A549 (cell line): ENCODE measurements at regions not wholly inside any gene's neighbourhood (a gene's known extent, or its start where the extent isn't known, plus 50 kb on each side); places are given as distances from the start of the nearest gene placed in this dataset.

Source experiments
- ATAC-seq, 2 experiments: fragments of 200-7000 bp in 1 of 2; fragments of >200 bp in 1 of 2; cut with Nextera tagmentation in 1 of 2; cut with Tn5 transposase in 1 of 2; 3 replicates each; pipeline versions ENCODE4 v1.8.0 to v1.9.1; 2018 to 2020; ENCODE audit warnings: mild to moderate bottlenecking in 1 of 2, moderate library complexity in 1 of 2
- CTCF ChIA-PET: fragments of 300-600 bp; sonication (Branson Sonifier 250); formaldehyde crosslinking; extraction: SDS; loops from one replicate; lab custom pipeline; 2021; ENCODE audit warnings: antibody characterized with exemption, inconsistent platforms; lab: Yijun Ruan, JAX
- POLR2A ChIA-PET: fragments of 350-600 bp; formaldehyde crosslinking; extraction: SDS; loops from one replicate; lab custom pipeline; 2021; ENCODE audit warnings: antibody characterized with exemption, inconsistent platforms; lab: Yijun Ruan, JAX
- DNase-seq, 2 experiments: peaks; one replicate each; pipeline versions ENCODE4 v3.0.0 to v3.0.0-alpha.2; 2011 to 2016; ENCODE audit warnings: low read depth in 1 of 2, low spot score in 1 of 2
- FAIRE-seq: peaks from 2 replicates; lab custom pipeline; 2011; peaks lifted over from hg19 to GRCh38; lab: Jason Lieb, UNC
- H3K27ac ChIP-seq, 2 experiments: fragments of >200 bp; sonication (Bioruptor Twin); formaldehyde crosslinking; 3 replicates each; pipeline ENCODE4 v1.5.1; 2016 to 2017
- H3K4me1 ChIP-seq: fragments of >200 bp; sonication (Bioruptor Twin); formaldehyde crosslinking; 3 replicates; pipeline ENCODE4 v1.6.1; 2016
- H3K4me2 ChIP-seq: fragments of >200 bp; sonication (Bioruptor Twin); formaldehyde crosslinking; 3 replicates; pipeline ENCODE4 v1.6.1; 2016
- H3K4me3 ChIP-seq: fragments of >200 bp; sonication (Bioruptor Twin); formaldehyde crosslinking; 3 replicates; pipeline ENCODE4 v1.5.1; 2016
- H3K9me3 ChIP-seq: fragments of >200 bp; sonication (Bioruptor Twin); formaldehyde crosslinking; 3 replicates; pipeline ENCODE4 v1.6.1; 2016
- CBX8 ChIP-seq: fragments of 200-600 bp; sonication (generic); IDR thresholded peaks from 2 replicates; pipeline ENCODE4 v1.6.1; 2016
- EHMT2 ChIP-seq: fragments of 200-600 bp; sonication (generic); IDR thresholded peaks from 2 replicates; pipeline ENCODE4 v1.6.1; 2016; ENCODE audit warnings: antibody characterized with exemption, low read depth, mild to moderate bottlenecking, moderate library complexity
- ESRRA ChIP-seq: fragments of 150-350 bp; IDR thresholded peaks from 2 replicates; pipeline ENCODE4 v1.6.1; 2014; ENCODE audit warnings: mild to moderate bottlenecking, low read length, borderline replicate concordance
- FOSB ChIP-seq: fragments of 250-450 bp; sonication (Bioruptor Pico); IDR thresholded peaks from 2 replicates; pipeline ENCODE4 v1.5.0; 2020; ENCODE audit warnings: mild to moderate bottlenecking, moderate library complexity
- HDAC2 ChIP-seq: fragments of 200-600 bp; sonication (generic); IDR thresholded peaks from 2 replicates; pipeline ENCODE4 v1.6.1; 2016
- HEYL ChIP-seq: fragments of 250-450 bp; sonication (Bioruptor Pico); IDR thresholded peaks from 2 replicates; pipeline ENCODE4 v1.8.0; 2021; ENCODE audit warnings: mild to moderate bottlenecking, moderate library complexity
- HOXA7 ChIP-seq: fragments of 250-450 bp; sonication (Bioruptor Pico); IDR thresholded peaks from 2 replicates; pipeline ENCODE4 v1.5.0; 2020; ENCODE audit warnings: mild to moderate bottlenecking, moderate library complexity
- HOXB13 ChIP-seq: fragments of 250-450 bp; sonication (Bioruptor Pico); IDR thresholded peaks from 2 replicates; pipeline ENCODE4 v1.5.0; 2020; ENCODE audit warnings: low read depth, mild to moderate bottlenecking, moderate library complexity
- MAFK ChIP-seq: fragments of 450-650 bp; IDR thresholded peaks from 2 replicates; pipeline ENCODE4 v1.6.1; 2014; ENCODE audit not compliant: partially characterized antibody
- MAZ ChIP-seq: fragments of 150-350 bp; IDR thresholded peaks from 2 replicates; pipeline ENCODE4 v1.6.1; 2014; ENCODE audit warnings: antibody characterized with exemption, low read depth, low read length, borderline replicate concordance
- NR3C1 ChIP-seq: fragments of >200 bp; sonication (Bioruptor Twin); formaldehyde crosslinking; IDR thresholded peaks from 3 replicates; pipeline ENCODE4 v1.6.1; 2017
- RNF2 ChIP-seq: fragments of 200-600 bp; sonication (generic); IDR thresholded peaks from 2 replicates; pipeline ENCODE4 v1.6.1; 2016; ENCODE audit warnings: low read depth, mild to moderate bottlenecking, antibody characterized with exemption, moderate library complexity, borderline replicate concordance
- TFCP2L1 ChIP-seq: fragments of 250-450 bp; sonication (Bioruptor Pico); IDR thresholded peaks from 2 replicates; pipeline ENCODE4 v1.5.0; 2021; ENCODE audit warnings: mild to moderate bottlenecking
- TP53 ChIP-seq: fragments of 250-450 bp; sonication (Bioruptor Pico); IDR thresholded peaks from 2 replicates; pipeline ENCODE4 v1.5.0; 2021; ENCODE audit warnings: mild to moderate bottlenecking, moderate library complexity
- ZC3H11A ChIP-seq: fragments of 450-650 bp; IDR thresholded peaks from 2 replicates; pipeline ENCODE4 v1.6.1; 2014; ENCODE audit warnings: antibody characterized with exemption, mild to moderate bottlenecking
- ZFP36 ChIP-seq: fragments of 450-650 bp; IDR thresholded peaks from 2 replicates; pipeline ENCODE4 v1.6.1; 2014; ENCODE audit warnings: borderline replicate concordance; ENCODE audit not compliant: partially characterized antibody
- WGBS: methylation state at CpG from one replicate; pipeline ENCODE4 v1.1.6; 2017; ENCODE audit errors: missing lambda C conversion rate; 5-methylcytosine and 5-hydroxymethylcytosine counted together
- TF ChIP-seq, protein P1 (sequence below): IDR thresholded peaks from 2 replicates; pipeline ENCODE4 v1.6.1; 2012; ENCODE audit warnings: low read depth, borderline replicate concordance
- TF ChIP-seq, protein P2 (sequence below): IDR thresholded peaks from 2 replicates; pipeline ENCODE4 v1.6.1; 2012
- TF ChIP-seq, protein P3 (sequence below): fragments of 250-450 bp; sonication (Bioruptor Pico); IDR thresholded peaks from 2 replicates; pipeline ENCODE4 v1.5.0; 2021; ENCODE audit warnings: mild to moderate bottlenecking, moderate library complexity, borderline replicate concordance
- TF ChIP-seq, protein P4 (sequence below): fragments of >200 bp; sonication (Bioruptor Twin); formaldehyde crosslinking; IDR thresholded peaks from 2 replicates; pipeline ENCODE4 v1.6.1; 2016

DNA sequence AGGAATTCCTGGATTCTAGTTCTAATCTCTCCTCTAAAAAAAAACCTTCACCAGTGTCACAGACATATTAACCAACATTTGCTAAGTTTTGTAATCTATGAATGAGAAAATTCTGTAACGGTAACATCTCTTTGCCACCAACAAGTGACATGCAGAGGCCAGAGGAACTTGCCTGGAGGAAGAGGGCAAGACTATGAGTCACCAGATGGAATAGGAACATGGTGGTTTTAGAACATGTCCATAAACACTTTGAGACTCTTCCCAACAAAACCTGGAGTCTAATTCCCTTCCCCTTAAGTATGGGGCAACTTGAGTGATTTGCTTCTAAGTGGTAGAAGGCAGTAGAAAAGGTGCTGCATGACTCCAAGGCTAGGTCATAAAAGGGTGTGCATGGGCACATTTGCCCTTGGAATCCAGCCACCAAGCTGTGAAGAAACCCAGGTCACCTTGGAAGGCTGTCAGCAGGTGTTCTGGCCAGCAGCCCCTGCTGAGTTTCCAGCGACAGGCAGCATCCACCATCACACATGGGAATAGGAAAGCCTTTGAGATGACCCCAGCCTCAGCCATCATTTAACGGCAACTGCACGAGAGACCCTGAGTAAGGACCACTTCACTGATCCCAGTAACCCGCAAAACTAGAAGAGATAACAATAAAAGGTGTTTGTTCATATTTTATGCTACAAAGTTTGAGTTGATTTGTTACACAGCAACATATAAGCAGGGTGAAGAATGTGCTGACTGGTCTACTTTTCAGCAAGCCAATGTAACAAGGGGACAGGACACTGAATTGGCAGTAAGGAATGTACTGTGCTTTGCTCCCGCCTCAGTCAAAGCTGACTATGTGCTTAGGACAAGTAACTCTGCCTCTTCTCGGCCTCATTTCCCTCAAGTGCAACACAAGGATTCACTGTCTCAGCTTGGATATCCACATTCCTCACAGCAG, 90.6 kb downstream of the SKA1 start:
- no peak overlapping the region for H3K27ac ChIP-seq
- FAIRE-seq (no peak), ATAC-seq (no peak), DNase-seq (no peak)
- WGBS = 44% methylated on average over 7 of the region's 7 CpGs
- no peaks in the 10 kb centered on the region for H3K9me3 ChIP-seq
- POLR2A ChIA-PET = no interaction called here
- H3K4me3 ChIP-seq = no peak overlapping the region
- no peak overlapping the region for H3K4me2 ChIP-seq
- CTCF ChIA-PET = no interaction called here
- H3K4me1 ChIP-seq = no peaks in the 10 kb centered on the region
- TF ChIP-seq MAFK (peak; percentile 64), ZFP36 (no peak)
- TF ChIP-seq, all 56 proteins: peak for 1

DNA sequence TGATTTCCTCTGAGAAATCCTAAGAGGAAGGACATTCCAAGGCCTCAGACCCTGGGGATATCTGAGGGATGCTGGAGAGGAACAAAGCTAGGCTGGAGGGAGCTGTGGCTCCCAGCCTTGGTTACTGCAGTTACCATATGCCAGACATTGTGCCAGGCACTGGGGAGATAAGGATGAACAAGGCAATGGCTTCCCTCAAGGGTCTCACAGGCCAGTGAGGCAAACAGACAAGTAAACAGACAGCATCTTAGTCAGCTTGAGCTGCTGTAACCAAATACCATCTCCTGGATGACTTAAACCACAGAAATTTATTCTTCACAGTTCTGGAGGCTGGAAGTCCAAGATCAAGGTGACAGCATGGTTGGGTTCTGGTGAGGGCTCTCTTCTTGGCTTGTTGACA, 91.8 kb downstream of the SKA1 start:
- no peaks in the 10 kb centered on the region for H3K9me3 ChIP-seq
- CTCF ChIA-PET = no interaction called here

DNA sequence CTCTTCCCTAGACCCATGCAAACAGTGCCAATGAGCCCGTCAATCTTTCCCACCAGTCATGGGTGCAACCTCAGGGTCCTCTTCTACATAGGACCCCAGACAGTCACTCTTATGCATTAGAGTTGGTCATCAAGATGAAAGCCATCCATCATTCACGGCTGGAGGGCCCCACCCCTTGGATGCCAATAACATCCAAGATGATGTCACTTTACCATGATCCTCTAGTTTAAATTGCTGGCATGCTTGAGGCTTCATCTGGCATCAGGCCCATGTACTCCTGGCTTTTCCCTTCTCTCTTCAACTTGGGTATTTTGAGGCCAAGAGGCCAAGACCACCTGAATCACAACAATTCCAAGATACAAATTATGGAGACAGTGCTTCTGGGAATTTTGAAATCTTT, 91.1 kb upstream of the MAPK4 start:
- no peak overlapping the region for H3K4me2 ChIP-seq
- H3K27ac ChIP-seq = no peak overlapping the region
- DNase-seq = no peak
- no peak for ATAC-seq
- no peaks in the 10 kb centered on the region for H3K9me3 ChIP-seq
- FAIRE-seq = no peak
- no peak overlapping the region for H3K4me3 ChIP-seq
- POLR2A ChIA-PET = no interaction called here
- CTCF ChIA-PET = no interaction called here
- H3K4me1 ChIP-seq = no peaks in the 10 kb centered on the region
- WGBS = 33% methylated on average over 2 of the region's 2 CpGs
- no peak for TF ChIP-seq HOXA7
- TF ChIP-seq, protein P1, sequence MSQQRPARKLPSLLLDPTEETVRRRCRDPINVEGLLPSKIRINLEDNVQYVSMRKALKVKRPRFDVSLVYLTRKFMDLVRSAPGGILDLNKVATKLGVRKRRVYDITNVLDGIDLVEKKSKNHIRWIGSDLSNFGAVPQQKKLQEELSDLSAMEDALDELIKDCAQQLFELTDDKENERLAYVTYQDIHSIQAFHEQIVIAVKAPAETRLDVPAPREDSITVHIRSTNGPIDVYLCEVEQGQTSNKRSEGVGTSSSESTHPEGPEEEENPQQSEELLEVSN = no peak
- no peak for TF ChIP-seq ZC3H11A

More for the DNA sequence above, 91.8 kb downstream of the SKA1 start:
- Histone ChIP-seq H3K4me2 (no peak overlapping the region), H3K4me3 (no peak overlapping the region), H3K27ac (no peak overlapping the region), H3K4me1 (no peaks in the 10 kb centered on the region)
- DNase-seq (no peak), FAIRE-seq (no peak), ATAC-seq (no peak)
- POLR2A ChIA-PET = no interaction called here
- TF ChIP-seq ESRRA (no peak), HDAC2 (no peak), RNF2 (no peak), HOXB13 (CRISPR knock-in tag) (no peak), MAZ (no peak), NR3C1 (no peak), TP53 (CRISPR knock-in tag) (no peak), EHMT2 (no peak), ZC3H11A (no peak), CBX8 (no peak), TFCP2L1 (no peak), HOXA7 (no peak), FOSB (CRISPR knock-in tag) (no peak), HEYL (CRISPR knock-in tag) (no peak)
- TF ChIP-seq, protein P2, sequence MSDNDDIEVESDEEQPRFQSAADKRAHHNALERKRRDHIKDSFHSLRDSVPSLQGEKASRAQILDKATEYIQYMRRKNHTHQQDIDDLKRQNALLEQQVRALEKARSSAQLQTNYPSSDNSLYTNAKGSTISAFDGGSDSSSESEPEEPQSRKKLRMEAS = no peak
- TF ChIP-seq, protein P3, sequence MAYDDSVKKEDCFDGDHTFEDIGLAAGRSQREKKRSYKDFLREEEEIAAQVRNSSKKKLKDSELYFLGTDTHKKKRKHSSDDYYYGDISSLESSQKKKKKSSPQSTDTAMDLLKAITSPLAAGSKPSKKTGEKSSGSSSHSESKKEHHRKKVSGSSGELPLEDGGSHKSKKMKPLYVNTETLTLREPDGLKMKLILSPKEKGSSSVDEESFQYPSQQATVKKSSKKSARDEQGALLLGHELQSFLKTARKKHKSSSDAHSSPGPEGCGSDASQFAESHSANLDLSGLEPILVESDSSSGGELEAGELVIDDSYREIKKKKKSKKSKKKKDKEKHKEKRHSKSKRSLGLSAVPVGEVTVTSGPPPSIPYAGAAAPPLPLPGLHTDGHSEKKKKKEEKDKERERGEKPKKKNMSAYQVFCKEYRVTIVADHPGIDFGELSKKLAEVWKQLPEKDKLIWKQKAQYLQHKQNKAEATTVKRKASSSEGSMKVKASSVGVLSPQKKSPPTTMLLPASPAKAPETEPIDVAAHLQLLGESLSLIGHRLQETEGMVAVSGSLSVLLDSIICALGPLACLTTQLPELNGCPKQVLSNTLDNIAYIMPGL (CRISPR knock-in tag) = no peak
- TF ChIP-seq, protein P4, sequence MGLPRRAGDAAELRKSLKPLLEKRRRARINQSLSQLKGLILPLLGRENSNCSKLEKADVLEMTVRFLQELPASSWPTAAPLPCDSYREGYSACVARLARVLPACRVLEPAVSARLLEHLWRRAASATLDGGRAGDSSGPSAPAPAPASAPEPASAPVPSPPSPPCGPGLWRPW = no peak
